ENCODE measurements at regions not wholly inside any gene's neighbourhood (a gene's known extent, or its start where the extent isn't known, plus 50 kb on each side); places are given as distances from the start of the nearest gene placed in this dataset.

GRCh38 chr3:104437131-104437750 lies 929.5 kb upstream of the ALCAM start:
- TF ChIP-seq CTCF (IDR thresholded peaks at IDR 0.05; ENCODE audit: control extremely low read depth in 1 of 3, insufficient read depth in 1 of 3, low read depth in 1 of 3, low read length in 3 of 3) (no peak), EP300 (IDR thresholded peaks at IDR 0.05; ENCODE audit: borderline replicate concordance in 1 of 2, low read depth in 2 of 2, low read length in 2 of 2) (no peak), JUND (IDR thresholded peaks at IDR 0.05; ENCODE audit: low read length) (no peak), POLR2A (IDR thresholded peaks at IDR 0.05; ENCODE audit: control extremely low read depth in 1 of 2, low read depth in 2 of 2, low read length in 2 of 2) (no peak), ATF3 (IDR thresholded peaks at IDR 0.05; ENCODE audit: insufficient read depth, low read depth, low read length) (no peak), POLR2AphosphoS5 (IDR thresholded peaks at IDR 0.05; ENCODE audit: low read depth, low read length) (no peak), SUZ12 (IDR thresholded peaks at IDR 0.05; ENCODE audit: low read length) (no peak), RFX5 (IDR thresholded peaks at IDR 0.05; ENCODE audit: borderline replicate concordance, low read depth, low read length) (no peak), YY1 (IDR thresholded peaks at IDR 0.05; ENCODE audit: low read depth, low read length) (no peak), CBX8 (IDR thresholded peaks at IDR 0.05; ENCODE audit: borderline replicate concordance, low read depth, low read length) (no peak)
